HT-29 (cell line): ENCODE measurements at regions not wholly inside any gene's neighbourhood (a gene's known extent, or its start where the extent isn't known, plus 50 kb on each side); places are given as distances from the start of the nearest gene placed in this dataset.
"Not testable (repeated sequence)": the region's sequence is repeated elsewhere in the genome, so short reads cannot be mapped to it uniquely, and the experiment has no call there.

Experiments
- DNase-seq: peaks from one replicate; pipeline ENCODE4 v3.0.0-alpha.2; 2015; ENCODE audit warnings: low spot score

DNA sequence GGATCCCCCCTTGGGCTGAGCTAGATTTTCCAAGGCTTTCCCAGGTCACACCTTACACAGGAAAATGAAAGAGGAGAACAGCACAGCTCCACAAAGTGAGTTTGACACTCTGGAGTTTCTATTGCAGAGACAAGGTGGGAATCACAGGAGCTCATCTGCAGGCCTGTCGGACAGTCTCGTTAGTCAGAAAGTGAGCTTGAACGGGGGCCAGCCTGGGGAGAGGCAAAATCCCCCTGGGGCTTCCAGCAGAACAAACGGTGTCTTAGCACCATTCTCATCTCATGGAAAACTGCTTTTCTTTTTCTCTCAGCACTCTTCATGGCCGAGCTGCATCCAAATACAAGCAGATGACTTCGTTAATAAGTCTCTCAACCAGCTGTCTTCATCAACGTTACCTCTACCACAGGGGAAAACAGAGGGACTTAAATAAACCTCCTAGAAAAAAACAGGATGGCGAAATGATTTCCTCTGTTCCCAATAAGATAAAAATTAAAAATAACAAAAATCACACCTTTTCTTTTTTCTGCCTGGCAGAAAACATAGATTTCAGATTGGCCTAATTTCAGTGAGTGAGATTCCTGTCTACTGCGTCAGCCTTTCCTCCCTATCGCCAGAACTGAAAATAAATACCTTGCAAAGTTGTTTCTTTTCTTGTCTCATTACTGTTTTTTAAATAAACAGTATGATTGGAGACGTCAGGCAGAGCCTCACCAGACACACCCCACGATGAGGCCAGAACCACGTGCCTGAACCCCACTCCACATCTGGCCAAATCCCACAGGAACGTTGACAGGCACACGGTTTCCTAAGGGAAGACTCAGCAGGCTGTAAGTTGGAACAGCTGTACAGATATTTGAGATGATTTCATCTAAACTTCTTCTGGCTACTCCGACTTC is 219.0 kb downstream of the TTLL2 start:
- no peak for DNase-seq

DNA sequence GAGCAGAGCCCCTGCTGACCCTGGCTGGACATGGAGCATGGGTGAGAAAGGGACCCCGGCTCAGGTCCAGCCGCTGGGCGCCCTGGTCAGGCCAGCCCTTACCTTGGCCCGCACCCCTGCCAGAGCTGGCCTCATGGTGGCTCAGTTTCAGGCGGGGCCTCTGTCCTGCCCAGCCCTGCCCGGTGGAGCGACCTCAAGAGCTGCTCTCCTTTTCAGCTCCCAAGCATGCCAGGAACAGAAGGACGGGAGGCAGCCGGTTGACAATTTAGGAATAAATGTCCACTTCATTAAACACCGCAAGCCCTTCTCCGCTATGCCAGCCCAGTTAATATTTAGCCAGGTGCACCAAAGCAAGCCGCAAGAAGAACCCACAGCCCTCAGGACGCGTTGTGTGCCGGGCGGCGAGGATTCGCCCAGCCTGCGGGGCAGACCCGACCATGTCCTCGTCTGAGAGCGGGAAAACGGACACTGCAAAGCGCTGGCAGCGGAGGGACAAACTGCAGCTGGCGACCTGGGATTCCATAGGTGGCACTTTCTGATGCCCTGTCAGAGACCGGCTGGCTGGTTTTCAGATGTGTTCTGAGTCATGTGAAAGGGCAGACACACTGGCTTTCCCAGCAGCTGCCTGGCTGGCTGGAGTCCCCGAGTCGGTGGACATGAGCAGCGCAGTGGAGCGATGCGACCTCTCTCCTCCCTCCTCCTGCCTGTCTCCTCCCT is 221.9 kb downstream of the TTLL2 start:
- DNase-seq, result peak; percentile 58

DNA sequence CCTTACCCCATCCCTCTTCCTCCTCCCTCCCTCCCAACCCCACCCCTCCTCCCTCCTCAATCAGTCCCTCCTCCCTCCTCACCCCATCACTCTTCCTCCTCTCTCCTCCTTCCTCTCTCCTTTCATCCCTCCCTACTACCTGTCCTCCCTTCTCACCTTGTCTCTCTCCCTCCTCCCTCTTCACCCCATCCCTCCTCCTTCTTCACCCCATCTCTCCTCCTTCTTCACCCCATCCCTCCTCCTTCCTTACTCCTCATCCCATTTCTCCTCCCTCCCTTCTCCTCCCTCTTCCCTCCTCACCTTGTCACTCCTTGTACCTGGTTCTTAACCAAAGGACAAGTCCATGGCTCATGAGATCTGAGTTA is 222.4 kb downstream of the TTLL2 start:
- DNase-seq, result no peak

- DNase-seq, result no peak
These were observed 222.9 kb downstream of the TTLL2 start for GRCh38 chr6:167547751-167548150.

DNA sequence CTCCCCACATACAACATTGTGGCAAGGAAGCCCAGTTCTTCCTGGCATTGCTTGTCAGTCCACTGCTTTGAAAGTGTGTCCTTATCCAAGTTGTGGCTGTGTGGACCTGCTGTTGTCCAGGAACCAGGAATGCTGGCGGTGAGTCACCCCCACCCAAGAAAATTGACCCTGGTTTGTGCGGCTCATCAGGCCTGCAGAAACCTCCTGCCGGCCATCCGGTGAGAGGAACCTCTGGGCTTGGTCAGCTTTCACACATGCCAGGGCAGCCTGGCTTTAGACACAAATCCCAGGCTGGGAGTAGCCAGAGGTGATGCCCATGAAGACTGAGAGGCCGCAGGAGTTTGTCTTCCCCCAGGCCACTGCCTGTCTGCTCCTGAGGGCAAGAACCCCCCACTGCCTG is 223.6 kb downstream of the TTLL2 start:
- DNase-seq, result no peak

- DNase-seq, result no peak
These were observed 224.3 kb downstream of the TTLL2 start for GRCh38 chr6:167549213-167549612.

DNA sequence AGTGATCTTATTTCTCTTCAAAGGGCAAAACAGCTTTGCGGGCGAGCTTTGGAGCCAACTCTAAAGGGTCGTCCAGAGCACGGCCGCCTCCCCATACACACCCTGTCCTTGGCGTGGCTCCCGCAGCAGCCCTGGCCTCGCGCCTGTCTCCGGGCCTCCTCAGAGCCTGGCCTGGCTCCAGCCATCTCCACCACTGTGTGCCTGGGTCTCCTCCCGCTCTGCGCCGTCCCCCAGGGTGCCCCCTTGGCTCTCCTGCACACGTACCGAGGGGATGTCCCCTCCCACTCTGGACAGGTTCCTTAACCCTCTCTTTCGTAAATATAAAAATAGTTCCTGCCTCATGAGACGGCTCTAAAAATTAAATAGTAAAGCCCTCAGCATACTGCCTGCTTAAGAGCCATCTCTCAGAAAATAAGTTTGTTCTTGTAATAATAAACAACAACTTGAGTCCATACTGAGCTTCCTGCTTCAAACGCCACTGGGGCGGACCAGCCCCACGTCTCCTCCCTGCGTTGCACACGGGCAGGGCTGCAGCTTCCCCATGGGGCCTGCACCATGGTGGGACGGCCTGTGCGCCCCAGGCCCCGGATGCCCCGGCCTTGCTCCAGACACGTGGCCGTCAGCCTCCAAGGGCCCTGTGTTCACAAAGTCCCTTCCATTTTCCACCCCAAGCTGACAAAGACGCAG is 226.2 kb downstream of the TTLL2 start:
- no peak for DNase-seq

GRCh38 chr6:167551628-167552257 is 226.9 kb downstream of the TTLL2 start:
- no peak for DNase-seq

DNA sequence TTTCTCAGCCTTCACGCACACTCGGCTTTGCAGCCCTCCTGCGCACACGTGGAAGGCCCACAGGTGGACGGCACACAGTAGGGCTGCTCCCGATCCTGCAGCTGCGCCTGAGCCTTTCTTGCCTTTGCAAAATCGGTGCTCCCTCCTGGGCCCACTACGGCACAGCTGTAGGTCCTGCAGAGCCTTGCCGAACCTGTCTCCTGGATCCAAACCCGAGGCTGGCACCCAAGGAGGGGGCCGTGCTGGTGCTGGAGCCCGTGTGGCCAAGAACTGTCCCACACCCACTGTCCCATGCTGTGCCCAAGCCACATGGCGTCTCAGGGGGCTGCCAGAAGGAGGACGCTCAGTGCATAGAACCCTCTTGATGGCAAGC is 227.4 kb downstream of the TTLL2 start:
- DNase-seq, result no peak

DNA sequence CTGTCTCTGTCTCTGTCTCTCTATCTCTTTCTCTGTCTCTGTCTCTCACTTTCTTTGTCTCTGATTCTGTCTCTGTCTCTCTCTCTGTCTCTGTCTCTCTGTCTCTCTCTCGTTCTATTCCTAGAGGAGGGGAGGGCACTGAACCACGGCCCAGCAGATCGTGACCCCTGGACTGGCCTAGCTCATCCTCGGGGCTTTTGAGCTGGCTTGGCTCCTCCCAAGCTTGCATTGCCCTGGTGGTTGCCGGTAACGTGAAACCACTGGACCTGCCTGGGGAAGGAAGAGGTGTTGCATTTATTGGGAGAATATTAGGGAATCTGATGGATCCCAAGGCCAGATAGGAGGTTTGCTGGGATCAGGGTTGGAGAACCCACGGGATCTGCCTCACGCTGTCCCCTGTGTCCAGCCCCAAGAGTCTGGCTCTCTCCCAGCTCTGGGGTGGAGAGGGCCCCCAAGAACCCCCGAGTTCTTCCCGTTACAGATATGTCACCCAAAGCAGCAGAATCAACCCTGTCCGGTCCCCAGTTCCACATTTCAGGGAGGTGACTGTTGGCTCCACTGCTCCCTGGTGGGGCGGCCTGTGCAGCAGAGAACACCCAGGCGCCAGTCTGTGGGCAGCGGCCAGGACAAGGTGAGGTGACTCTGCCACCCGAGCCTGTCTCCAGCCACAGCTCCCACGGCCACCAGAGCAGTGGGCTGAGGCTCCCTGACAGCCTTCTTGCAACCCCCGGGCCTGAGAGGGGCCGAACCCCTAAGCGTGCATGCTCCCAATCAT is 228.3 kb downstream of the TTLL2 start:
- no peak for DNase-seq

GRCh38 chr6:167553736-167554119 is 228.8 kb downstream of the TTLL2 start:
- no peak for DNase-seq

DNA sequence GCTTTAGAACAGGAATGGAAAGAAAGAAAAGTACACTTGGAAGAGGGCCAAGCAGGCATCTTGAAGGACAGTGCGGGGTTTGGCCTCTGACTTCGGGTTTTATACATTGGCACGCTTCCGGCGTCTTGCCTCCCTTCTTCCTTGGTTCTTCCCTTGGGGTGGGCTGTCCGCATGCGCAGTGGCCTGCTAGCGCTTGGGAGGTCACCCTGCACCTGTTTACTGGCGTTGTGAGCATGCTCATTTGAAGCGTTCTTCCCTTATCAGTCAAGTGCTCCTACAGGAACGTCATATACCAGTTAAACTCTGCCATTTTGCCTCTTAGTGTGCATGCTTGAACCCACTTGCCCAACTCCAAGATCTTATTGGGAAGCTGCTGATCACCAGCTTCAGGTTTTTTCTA is 230.0 kb downstream of the TTLL2 start:
- DNase-seq, result no peak

DNA sequence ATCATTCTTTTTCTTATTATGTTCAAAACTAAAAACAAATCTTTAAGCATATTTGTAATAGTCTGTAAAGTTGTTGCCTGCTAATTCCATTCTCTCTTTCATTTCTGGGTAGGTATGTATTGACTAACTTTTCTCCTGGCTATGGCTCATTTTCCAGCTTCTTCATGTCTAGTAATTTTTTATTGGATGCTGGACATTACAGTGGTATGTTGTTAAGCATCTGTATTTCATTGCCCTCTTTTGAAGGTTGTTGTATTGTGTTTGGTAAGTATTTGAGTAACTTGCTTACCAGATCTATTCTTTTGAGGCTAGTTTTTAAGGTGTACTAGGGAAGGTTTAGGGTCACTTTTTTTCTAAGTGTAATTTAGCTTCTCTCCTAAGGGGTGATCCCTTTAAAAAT is 230.9 kb downstream of the TTLL2 start:
- no peak for DNase-seq

DNA sequence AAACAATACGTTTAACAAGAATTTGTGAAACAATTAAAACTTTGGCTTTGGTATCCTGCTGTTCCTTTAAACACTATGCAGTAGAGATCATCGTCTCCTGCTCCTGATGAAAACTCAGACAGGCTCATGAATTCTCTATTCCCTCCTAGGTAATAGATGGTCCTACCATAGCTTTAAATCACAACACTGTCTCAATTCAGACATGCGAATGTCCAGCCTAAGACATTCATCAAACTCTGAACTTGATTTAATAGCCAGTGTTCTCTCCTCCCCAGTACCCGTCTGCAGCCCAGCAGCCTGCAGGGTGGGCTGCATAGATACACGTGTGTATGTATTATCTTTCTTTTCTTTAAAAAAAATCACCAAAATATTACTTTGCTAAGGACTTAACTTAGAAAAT is 232.8 kb downstream of the TTLL2 start:
- DNase-seq, result no peak

GRCh38 chr6:167558246-167559177 is 233.6 kb downstream of the TTLL2 start:
- DNase-seq, result peak; percentile 16

DNA sequence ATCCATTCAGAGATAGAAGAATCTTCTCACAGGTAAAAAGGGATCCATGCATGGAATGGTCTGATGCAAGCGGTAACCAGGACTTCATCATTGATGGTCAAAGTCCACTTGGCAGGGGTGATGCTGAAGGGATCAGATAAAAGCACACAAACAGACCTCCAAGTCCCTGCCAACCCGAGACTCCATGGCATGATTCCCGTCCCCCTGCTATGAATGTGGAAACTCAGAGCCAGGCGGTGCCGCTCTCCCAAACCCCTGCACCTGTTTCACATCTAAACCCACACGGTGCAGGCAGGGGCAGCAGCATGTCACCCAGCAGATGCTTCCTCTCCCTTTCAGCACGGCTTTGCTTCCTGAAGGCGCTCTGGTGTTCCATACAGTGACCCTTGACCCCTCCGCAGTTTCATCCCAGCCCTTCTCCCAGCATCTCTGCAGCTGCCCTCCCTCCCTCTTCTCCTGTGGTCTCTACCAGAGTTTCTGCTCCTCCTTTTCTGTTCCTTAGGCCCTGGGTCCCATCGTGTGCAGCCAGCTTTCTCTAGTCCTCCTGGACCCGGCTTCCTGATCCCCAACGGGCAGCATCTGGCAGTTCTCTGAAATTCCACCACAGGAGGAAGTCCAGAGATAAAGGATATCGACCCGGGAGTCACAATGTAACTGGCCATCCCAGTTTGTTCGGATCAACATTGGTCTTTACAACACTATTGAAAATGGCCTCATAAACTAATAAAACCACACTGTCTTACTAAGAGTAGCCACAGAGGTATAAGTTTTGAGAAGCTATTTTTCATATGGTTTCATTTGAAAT is 235.0 kb downstream of the TTLL2 start:
- peak; percentile 73 for DNase-seq

- DNase-seq, result no peak
These were observed 236.0 kb downstream of the TTLL2 start for GRCh38 chr6:167560673-167561569.

DNA sequence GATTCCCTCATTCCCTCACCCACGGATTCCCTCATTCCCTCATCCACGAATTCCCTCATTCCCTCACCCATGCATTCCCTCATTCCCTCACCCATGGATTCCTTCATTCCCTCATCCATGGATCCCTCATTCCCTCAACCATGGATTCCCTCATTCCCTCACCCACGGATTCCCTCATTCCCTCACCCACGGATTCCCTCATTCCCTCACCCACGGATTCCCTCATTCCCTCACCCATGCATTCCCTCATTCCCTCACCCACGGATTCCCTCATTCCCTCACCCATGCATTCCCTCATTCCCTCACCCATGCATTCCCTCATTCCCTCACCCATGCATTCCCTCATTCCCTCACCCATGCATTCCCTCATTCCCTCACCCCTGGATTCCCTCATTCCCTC is 238.0 kb downstream of the TTLL2 start:
- not testable (repeated sequence) for DNase-seq
